Left renal pelvis (tissue), 4 donors: ENCODE measurements at regions not wholly inside any gene's neighbourhood (a gene's known extent, or its start where the extent isn't known, plus 50 kb on each side); places are given as distances from the start of the nearest gene placed in this dataset.

Experiments used
- DNase-seq, 4 donors: peaks; one replicate each; pipeline ENCODE4 v3.0.0-alpha.2; 2013; ENCODE audit warnings: low read depth in 4 of 4, low spot score in 3 of 4

DNA sequence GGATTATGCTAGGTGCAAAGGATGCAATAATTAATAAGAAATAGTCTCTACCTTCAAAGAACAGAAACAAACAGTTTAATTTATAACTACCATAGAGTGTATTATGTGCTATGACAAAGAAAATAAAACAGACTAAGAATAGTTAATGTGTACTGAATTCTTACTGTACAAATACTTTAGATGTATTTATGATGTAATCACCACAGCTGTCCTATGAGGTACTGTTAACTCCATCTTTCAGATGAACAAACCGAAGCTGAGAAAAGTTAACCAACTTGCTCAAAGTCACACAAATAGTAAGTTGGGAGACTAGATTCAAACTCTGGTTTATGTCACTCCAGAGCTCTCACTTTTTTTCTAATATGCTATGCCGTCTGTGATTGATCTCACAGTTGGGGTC is 77.0 kb upstream of the FGGY start:
- DNase-seq, result no peak

DNA sequence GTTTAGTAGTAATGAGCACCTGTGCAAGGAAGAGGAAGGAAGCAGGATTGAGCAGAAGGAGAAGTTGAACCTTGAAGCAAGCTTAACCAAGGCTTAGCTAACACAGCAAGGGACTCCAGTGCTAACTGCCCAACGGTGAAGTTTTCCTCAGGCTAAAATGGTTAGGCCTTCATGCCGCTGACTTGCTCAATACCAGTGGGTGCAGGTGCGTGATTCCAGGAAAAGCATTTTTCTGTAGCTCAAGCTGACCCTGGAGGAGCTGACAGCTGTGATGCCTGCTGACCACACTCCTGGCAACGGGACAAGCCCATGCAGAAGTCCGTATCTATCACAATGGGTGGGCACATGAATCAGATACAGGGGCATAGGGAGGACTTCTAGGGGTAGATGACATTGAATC is 76.5 kb upstream of the FGGY start:
- DNase-seq, result no peak

- DNase-seq, result no peak
Observed at GRCh38 chr1:59223198-59223597, 73.7 kb upstream of the FGGY start.

DNA sequence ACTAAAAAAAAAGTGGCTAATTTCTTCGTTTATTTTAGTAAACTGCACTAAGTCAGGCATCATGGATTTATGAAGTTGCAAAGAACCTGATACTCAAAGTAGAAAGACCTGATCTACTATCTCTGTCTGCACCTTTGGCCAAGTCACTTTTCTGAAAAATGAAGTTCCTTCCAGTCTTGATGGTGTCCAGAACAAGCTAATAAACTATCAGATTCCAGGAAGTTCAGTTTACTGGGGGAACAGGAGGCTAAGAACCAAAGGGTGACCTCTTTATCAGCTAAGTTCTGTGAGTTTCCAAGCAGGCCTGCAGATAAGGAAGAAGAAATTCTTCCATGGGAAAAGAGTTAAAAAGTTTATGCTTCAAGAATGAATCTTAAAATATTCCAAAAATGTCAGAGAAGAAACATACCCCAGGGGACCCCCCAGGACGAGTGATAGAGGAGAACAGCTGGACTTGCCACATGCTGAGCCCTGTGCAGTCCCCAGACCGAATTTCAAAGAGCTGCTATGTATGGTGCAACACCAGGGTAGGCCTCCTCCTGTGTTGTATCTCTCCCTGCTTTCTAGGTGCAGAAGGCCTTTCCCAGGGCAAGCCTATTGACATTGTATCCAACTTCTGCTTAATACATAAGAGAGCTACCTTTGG is 72.8 kb upstream of the FGGY start:
- no peak for DNase-seq

DNA sequence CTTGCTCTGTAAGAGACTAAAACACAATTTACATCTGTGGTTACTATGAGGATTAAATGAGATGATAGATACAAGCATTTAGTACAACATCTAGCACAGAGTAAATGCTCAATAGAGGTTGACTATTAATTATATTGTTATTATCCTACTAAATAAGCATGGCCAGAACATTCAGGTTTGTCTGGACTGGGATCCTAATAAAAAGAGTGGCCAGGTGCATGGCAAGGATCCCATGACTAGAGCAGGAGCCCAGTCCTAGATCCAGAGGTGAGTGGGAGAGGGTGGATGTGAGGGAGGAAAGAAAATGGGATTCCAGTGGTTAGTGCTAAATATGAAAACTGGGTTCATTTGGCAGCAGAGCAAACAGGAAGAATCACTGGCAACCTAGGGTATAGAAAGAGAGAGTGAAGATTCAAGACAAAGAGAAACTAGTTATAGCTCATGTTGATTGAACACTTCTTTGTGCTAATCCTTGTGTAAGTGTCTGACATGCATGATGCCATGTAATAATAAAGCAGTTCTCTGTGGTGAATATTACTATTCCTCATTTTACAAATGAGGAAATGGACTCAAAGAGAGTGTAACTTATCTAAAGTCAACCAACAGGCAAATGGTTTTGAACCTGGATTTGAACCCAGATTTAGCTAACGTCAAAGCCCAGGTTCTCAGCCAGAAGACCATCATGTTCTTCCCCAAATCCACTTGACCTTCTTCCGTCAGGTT is 71.1 kb upstream of the FGGY start:
- DNase-seq, result no peak

DNA sequence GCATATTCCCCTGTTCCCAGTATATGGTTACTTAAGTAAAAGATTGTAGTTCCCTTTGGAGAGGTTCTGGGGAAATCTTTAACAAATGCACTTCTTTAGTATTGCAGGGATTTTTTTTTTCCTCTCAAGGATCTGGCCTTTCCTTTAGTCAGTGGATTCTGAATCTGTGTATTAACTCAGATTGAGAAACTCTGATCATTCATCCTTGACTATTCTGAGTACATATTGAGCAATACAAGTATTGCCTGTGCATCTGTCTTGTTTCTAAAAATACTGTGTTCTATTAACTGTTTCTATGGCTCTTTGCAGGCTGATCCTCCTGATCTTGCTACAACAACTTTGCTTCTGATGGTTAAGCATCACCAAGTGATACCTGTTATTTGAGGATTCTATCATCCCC is 67.8 kb upstream of the FGGY start:
- no peak for DNase-seq

- no peak for DNase-seq
Observed at GRCh38 chr1:59230622-59231021, 66.3 kb upstream of the FGGY start.

DNA sequence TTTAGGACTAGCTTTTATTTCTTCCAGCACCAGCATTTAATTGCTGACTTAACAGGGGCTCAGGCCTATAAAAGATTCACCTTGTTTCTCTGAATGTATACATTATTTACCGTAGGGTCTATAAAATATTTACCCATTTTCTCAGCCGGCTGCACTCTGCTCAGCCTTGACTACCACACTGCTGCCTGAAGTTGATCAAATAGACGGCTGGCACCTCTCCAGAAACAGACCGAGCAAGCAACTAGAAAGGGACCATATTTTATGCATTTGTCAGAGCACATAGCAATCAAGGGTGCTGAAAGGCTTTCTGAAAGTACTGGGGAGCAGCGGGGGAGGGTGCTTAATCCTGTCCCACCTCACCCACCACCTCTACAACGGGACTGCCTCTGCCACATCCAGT is 64.7 kb upstream of the FGGY start:
- peak; percentile 25 to 39 (median 28) for DNase-seq

DNA sequence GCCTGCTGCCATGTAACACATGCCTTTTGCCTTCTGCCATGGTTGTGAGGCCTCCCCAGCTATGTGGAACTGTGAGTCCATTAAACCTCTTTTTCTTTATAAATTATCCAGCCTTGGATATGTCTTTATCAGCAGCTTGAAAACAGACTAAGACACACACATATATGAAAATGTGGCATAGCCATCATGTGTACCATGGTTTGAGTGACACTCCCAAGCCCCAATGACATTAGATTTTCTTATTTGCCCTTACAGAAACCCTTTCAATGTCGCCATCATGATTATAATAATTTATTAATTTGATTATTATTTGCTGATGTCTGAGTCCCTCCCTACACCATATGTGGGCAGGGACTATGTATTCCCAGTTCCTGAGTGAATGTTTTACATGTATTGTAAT is 63.5 kb upstream of the FGGY start:
- DNase-seq, result no peak

GRCh38 chr1:59236721-59237545 is 60.0 kb upstream of the FGGY start:
- DNase-seq, result no peak

DNA sequence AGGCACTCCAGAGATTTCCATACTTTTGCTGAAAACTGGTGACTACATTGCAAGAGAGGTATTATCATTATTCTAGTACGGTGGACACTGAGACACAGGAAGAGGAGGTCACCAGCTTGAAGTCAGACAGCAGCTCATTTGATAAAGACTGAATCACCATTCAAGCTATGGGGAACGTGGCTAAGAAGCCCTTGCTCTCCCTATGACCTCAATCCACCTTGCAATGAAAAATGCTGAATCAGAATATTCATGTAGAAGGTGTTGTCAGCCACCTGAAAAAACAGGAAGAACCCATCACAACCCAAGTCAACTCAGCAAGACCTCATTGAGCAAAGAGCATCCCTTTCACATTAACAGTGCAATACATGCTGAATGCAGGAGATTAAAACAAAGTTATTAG is 59.0 kb upstream of the FGGY start:
- no peak for DNase-seq

- no peak for DNase-seq
Observed at GRCh38 chr1:59238333-59238934, 58.5 kb upstream of the FGGY start.

DNA sequence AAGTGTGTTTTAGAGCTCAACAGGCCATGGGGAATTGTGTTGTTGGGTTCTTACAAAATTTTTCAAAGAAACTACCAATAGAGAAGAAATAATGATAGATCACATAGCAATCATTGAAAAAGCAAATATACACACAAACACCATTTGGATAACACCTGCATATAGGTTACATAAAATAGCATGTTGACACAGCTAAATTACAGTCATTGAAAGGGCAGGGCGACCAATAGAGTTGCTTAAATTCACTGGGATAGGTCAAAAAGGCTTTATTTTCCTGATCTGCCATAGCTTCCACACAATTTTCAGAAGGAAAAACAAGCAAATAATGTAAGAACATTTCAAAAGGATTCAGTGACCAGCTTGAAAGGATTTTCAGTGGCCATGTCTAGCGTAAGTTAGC is 57.9 kb upstream of the FGGY start:
- DNase-seq, result no peak

GRCh38 chr1:59241909-59242308 is 55.0 kb upstream of the FGGY start:
- DNase-seq, result no peak

GRCh38 chr1:59242370-59242769 is 54.5 kb upstream of the FGGY start:
- DNase-seq, result no peak

- no peak for DNase-seq
Observed at GRCh38 chr1:59243550-59243949, 53.3 kb upstream of the FGGY start.

DNA sequence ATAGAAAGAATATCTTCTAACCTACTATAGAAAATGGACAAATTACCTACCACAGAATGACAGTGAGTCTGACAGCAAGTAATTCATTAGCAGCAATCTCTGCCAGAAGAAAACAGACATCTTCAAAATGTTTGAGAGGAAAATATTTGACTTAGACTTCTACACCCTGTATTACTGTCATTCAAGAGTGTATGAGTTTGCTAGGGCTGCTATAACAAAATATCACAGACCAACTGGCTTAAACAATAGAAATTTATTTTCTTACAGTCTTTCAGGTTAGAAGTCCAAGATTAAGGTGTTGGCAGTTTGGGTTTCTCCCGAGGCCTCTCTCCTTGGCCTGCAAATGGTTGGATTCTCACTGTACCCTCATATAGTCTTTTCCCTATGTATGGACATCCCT is 52.9 kb upstream of the FGGY start:
- DNase-seq, result no peak

DNA sequence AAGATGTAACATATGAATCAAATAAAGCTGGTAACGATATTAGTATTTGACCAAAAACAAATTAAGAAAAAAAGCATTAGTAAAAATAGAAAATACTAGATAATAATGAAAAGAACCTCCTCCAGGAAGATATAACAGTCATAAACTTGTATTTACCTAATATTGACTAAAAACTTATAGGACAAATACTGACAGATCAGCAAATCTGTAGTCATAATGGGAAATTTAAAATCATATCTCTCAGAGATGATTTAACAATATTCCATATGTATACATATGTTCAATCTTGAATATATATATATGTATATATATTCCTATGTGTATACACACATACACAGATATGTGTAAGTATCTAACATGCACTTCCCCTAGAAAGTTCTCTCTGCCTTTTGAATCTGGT is 52.0 kb upstream of the FGGY start:
- DNase-seq, result no peak
